Esophagus squamous epithelium (tissue), 5 donors: ENCODE measurements at regions not wholly inside any gene's neighbourhood (a gene's known extent, or its start where the extent isn't known, plus 50 kb on each side); places are given as distances from the start of the nearest gene placed in this dataset.

Source experiments
- DNase-seq: peaks from one replicate; lab custom pipeline; 2025; lab: John Stamatoyannopoulos, UW
- H3K27ac ChIP-seq, 4 donors: fragments of 200-600 bp; sonication (generic); one replicate each; pipeline ENCODE4 v1.5.1; 2016 to 2019; ENCODE audit warnings: mild to moderate bottlenecking in 1 of 4
- H3K27me3 ChIP-seq, 4 donors: fragments of 200-600 bp; sonication (generic); 1 replicate in 3 of 4; 2 replicates in 1 of 4; pipeline versions ENCODE4 v1.5.1 to v1.6.0; 2017 to 2021; ENCODE audit warnings: antibody characterized with exemption in 1 of 4
- H3K36me3 ChIP-seq, 3 donors: fragments of 200-600 bp; sonication (generic); one replicate each; pipeline ENCODE4 v1.5.1; 2016 to 2019
- H3K4me1 ChIP-seq, 3 donors: fragments of 200-600 bp; sonication (generic); one replicate each; pipeline ENCODE4 v1.5.1; 2017 to 2019
- H3K4me3 ChIP-seq, 4 donors: fragments of 200-600 bp; sonication (generic); 1 replicate in 3 of 4; 2 replicates in 1 of 4; pipeline ENCODE4 v1.5.1; 2016 to 2019; ENCODE audit warnings: mild to moderate bottlenecking in 2 of 4, moderate library complexity in 1 of 4
- H3K9me3 ChIP-seq, 3 donors: fragments of 200-600 bp; sonication (generic); one replicate each; pipeline ENCODE4 v1.5.1; 2016 to 2019
- CTCF ChIP-seq, 6 experiments: fragments of 450-650 bp in 4 of 6; fragments of 200-600 bp in 2 of 6; sonication (generic) in 2 of 6; IDR thresholded peaks; one replicate each; pipeline ENCODE4 v1.5.1; 2016 to 2019; ENCODE audit warnings: antibody characterized with exemption in 6 of 6, mild to moderate bottlenecking in 4 of 6, moderate library complexity in 4 of 6
- POLR2A ChIP-seq, 4 donors: fragments of 450-650 bp; IDR thresholded peaks; one replicate each; pipeline ENCODE4 v1.6.1; 2017; ENCODE audit warnings: antibody characterized with exemption in 4 of 4, mild to moderate bottlenecking in 4 of 4, moderate library complexity in 3 of 4
- WGBS, 2 donors: methylation state at CpG; one replicate each; pipeline ENCODE4 v1.1.5; 2018; 5-methylcytosine and 5-hydroxymethylcytosine counted together
- intact Hi-C: fragments of 100-400 bp; cut with DNase I; formaldehyde crosslinking; loops from one replicate; pipeline ENCODE4 v1.15.0; 2022
- donor health status: DM: yes; HTN: yes; CAD: no.

GRCh38 chr18:46402396-46402795 lies 254.6 kb downstream of the LOXHD1 start:
- H3K27me3 ChIP-seq = no peaks in the 10 kb centered on the region
- DNase-seq = no peak
- TF ChIP-seq CTCF (IDR thresholded peaks at IDR 0.05) = no peak
- no peak for TF ChIP-seq POLR2A (IDR thresholded peaks at IDR 0.05)
- no peak overlapping the region for H3K4me3 ChIP-seq
- intact Hi-C loops = no loop called here
- H3K9me3 ChIP-seq = no peaks in the 10 kb centered on the region
- H3K4me1 ChIP-seq = peaks cover 0 to 19% (median 14%) of the 10 kb centered on the region in 3 donors
- WGBS, 2 donors = 59 to 64% methylated on average over 4 of the region's 4 CpGs
- no peak overlapping the region for H3K27ac ChIP-seq
- no peaks in the 10 kb centered on the region for H3K36me3 ChIP-seq

DNA sequence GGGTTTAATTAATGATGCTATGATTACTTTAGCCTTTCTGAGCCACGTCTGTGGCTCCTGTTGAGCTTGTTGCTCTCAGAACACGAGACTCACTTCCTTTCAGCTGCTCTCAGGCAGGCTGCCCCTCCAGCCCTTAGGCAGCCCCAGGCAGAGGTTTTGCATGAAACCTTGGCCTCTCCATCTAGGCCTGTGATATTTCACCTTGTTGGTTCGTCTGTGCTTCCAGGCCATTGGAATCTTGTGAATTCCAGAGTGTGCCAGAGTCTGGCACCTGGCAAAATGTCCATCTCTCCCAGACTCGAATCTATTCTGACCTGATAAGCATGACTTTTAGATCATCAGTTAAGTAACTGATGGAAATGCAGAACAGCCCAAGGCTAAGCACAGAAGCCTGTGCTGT lies 254.1 kb downstream of the LOXHD1 start:
- no peak for TF ChIP-seq POLR2A (IDR thresholded peaks at IDR 0.05)
- no peak for TF ChIP-seq CTCF (IDR thresholded peaks at IDR 0.05)
- intact Hi-C loops = no loop called here
- H3K36me3 ChIP-seq = no peaks in the 10 kb centered on the region
- H3K27me3 ChIP-seq = no peaks in the 10 kb centered on the region
- H3K4me3 ChIP-seq = no peak overlapping the region
- peaks cover 0 to 25% (median 19%) of the 10 kb centered on the region in 3 donors for H3K4me1 ChIP-seq
- WGBS, 2 donors = 48 to 64% methylated on average over 3 to 4 of the region's 4 CpGs
- H3K27ac ChIP-seq = no peak overlapping the region
- H3K9me3 ChIP-seq = no peaks in the 10 kb centered on the region
- DNase-seq = no peak

- WGBS, 2 donors = 71 to 76% methylated on average over 4 of the region's 9 CpGs
- H3K4me3 ChIP-seq = no peak overlapping the region
- peak overlapping the region in 1 of 4 donors; percentile 52 for H3K27ac ChIP-seq
- peaks cover 7 to 55% (median 23%) of the 10 kb centered on the region in 3 donors for H3K4me1 ChIP-seq
- H3K9me3 ChIP-seq = no peaks in the 10 kb centered on the region
- DNase-seq = no peak
- H3K36me3 ChIP-seq = no peaks in the 10 kb centered on the region
- TF ChIP-seq POLR2A (IDR thresholded peaks at IDR 0.05) (no peak), CTCF (IDR thresholded peaks at IDR 0.05) (no peak)
- intact Hi-C loops = no loop called here
- H3K27me3 ChIP-seq = no peaks in the 10 kb centered on the region
Observed at GRCh38 chr18:46405832-46406538, 251.0 kb downstream of the LOXHD1 start.

DNA sequence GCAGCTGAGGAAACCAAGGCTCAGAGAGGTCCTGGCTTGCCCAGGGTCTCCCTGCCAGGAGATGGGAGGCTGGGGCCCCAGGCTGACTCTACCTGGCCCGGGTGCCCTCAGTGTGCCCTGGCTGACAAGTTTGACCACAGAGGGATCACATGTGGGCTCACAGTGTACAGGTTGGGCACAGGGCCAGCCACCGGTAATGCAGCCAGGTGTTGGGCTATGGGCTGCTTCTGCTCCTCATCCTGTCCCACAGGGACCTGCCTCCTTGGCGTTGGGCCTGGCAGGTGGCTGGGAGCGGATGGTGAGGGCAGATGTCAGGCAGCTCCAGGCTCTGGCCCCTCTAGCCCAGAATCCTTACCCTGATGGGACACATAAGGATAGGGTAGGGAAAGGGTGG lies 250.5 kb downstream of the LOXHD1 start:
- TF ChIP-seq CTCF (IDR thresholded peaks at IDR 0.05) = no peak
- no peak for TF ChIP-seq POLR2A (IDR thresholded peaks at IDR 0.05)
- peaks cover 7 to 60% (median 26%) of the 10 kb centered on the region in 3 donors for H3K4me1 ChIP-seq
- H3K27ac ChIP-seq = peak overlapping the region in 2 of 4 donors; percentile 52 to 57
- intact Hi-C loops = no loop called here
- no peak for DNase-seq
- no peaks in the 10 kb centered on the region for H3K36me3 ChIP-seq
- H3K4me3 ChIP-seq = no peak overlapping the region
- 75% methylated on average over 2 of the region's 4 CpGs; no CpG with 5 or more reads in 1 of the 2 donors for WGBS, 2 donors
- no peaks in the 10 kb centered on the region for H3K9me3 ChIP-seq
- no peaks in the 10 kb centered on the region for H3K27me3 ChIP-seq

DNA sequence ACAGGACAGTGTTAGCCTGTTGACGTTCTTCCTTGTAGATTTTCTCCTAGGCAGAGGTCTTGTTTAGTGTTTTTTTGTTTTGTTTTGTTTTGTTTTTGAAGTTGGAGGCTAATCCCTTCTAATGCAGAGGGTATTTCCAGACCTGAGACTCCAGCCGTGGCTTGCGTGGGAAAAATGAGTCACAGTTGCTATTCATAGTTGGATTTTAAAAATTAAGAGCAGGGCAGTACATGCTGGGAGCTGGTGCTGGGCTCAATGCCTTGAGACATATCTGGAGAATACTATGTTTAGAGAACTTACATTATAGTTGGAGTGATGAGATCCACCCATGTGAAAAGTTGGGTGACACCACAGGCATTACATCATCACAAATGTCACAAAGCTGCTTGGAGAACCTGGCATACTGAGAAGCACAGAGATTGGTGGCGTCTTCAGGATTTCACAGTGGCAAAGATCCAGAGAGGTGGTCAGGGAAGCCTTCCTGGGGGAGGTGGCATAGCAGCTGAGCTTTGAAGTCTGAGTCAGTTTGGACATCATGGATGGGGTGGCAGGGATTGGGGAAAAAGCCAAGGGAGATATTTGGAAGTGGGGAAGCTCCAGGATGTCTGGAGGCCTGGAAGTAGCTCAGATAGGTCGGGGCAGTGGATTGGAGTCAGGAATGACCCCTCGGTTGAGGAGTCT lies 249.4 kb downstream of the LOXHD1 start:
- H3K4me3 ChIP-seq = no peak overlapping the region
- H3K4me1 ChIP-seq = peaks cover 14 to 71% (median 36%) of the 10 kb centered on the region in 3 donors
- WGBS, 2 donors = 28 to 41% methylated on average over 6 of the region's 6 CpGs
- DNase-seq = no peak
- TF ChIP-seq POLR2A (IDR thresholded peaks at IDR 0.05) = no peak
- no peaks in the 10 kb centered on the region for H3K36me3 ChIP-seq
- intact Hi-C loops = no loop called here
- H3K27me3 ChIP-seq = no peaks in the 10 kb centered on the region
- H3K27ac ChIP-seq = peak overlapping the region; percentile 12 to 57 (median 42)
- no peaks in the 10 kb centered on the region for H3K9me3 ChIP-seq
